Lower leg skin (tissue), 4 donors: ENCODE measurements at regions not wholly inside any gene's neighbourhood (a gene's known extent, or its start where the extent isn't known, plus 50 kb on each side); places are given as distances from the start of the nearest gene placed in this dataset.

ENCODE experiments used
- DNase-seq, 2 donors: peaks; one replicate each; pipeline ENCODE4 v3.0.0-alpha.2; 2019; ENCODE audit warnings: low spot score in 2 of 2
- H3K4me3 ChIP-seq: fragments of 200-600 bp; sonication (generic); 2 replicates; pipeline ENCODE4 v1.5.1; 2017; ENCODE audit warnings: mild to moderate bottlenecking, low read depth; ENCODE audit not compliant: poor library complexity, severe bottlenecking
- CTCF ChIP-seq, 3 donors: fragments of 450-650 bp; IDR thresholded peaks; one replicate each; pipeline ENCODE4 v1.5.1; 2016; ENCODE audit warnings: antibody characterized with exemption in 3 of 3, mild to moderate bottlenecking in 3 of 3, moderate library complexity in 2 of 3
- POLR2A ChIP-seq, 2 donors: fragments of 450-650 bp; IDR thresholded peaks; one replicate each; pipeline ENCODE4 v1.6.1; 2016 to 2017; ENCODE audit warnings: antibody characterized with exemption in 2 of 2, mild to moderate bottlenecking in 1 of 2, moderate library complexity in 1 of 2
- WGBS, 2 donors: methylation state at CpG; one replicate each; pipeline ENCODE4 v1.1.5; 2018; 5-methylcytosine and 5-hydroxymethylcytosine counted together
- intact Hi-C: fragments of 100-400 bp; cut with DNase I; formaldehyde crosslinking; loops from one replicate; pipeline ENCODE4 v1.15.0; 2023; ENCODE audit warnings: low total_unique reads

- no peak for DNase-seq
- no peak overlapping the region for H3K4me3 ChIP-seq
- 61 to 64% methylated on average over 3 of the region's 3 CpGs for WGBS, 2 donors
- no peak for TF ChIP-seq POLR2A (IDR thresholded peaks at IDR 0.05)
- no peak for TF ChIP-seq CTCF (IDR thresholded peaks at IDR 0.05)
- intact Hi-C loops, result no loop called here
Measured at GRCh38 chr12:19846574-19846973, 407.3 kb downstream of the AEBP2 start.

DNA sequence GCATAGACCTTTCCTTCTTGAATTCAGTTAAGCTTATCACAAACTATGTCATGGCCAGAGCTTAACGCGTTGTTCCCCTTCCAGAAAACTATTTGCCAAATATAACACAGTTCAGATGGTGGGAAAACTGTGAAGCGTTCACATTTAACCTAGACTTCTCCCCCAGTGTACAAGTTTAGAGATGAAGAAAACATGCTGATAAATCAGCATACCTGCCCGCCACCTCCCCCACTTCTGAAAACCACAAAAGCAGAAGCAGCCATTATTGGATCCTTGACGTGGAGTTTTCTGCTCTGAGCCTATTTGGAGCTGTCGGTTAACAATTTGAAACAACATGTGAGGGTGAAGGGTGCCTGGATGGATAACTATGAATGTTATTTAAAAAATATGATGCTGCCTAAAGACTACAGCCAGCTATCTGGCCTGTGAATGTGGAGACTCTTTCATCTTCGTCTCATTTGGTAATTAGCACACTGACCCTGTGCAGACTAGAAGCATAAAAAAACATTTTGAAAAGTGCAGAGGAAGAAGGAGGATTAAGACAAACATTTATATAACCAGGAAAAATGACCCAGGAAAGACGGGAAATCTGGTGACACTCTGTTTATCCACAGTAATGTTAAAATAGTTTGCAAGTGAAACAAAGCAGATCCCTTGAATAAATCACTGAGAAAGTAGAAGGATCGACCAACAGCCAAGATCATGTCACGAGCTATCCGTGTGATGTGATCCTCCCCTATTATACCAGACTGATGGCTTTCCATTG, 408.2 kb downstream of the AEBP2 start:
- TF ChIP-seq CTCF (IDR thresholded peaks at IDR 0.05) (no peak), POLR2A (IDR thresholded peaks at IDR 0.05) (no peak)
- intact Hi-C loops, result no loop called here
- WGBS, 2 donors, result 56 to 61% methylated on average over 11 of the region's 11 CpGs
- no peak overlapping the region for H3K4me3 ChIP-seq
- DNase-seq, result no peak

DNA sequence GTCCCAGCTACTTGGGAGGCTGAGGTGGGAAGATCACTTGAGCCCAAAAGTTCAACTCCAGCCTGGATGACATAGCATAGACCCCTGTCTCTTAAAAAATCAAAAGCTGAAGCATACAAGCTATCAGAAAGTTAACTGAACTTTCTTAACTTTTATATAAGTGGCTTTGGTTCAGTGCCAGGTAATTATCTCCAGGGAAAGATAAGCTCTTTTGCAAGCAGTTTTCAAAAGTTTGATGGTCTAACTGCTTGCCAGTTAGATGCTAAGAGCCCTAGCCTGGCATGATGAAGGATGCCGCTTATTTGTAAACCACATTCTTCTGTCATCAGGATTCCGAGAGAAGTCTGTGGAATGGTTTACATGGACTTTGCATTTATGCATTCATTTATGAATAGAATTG, 409.1 kb downstream of the AEBP2 start:
- intact Hi-C loops, result no loop called here
- WGBS, 2 donors, result 86 to 92% methylated on average over 2 of the region's 2 CpGs

GRCh38 chr12:19849208-19849607, 409.9 kb downstream of the AEBP2 start:
- no peak for DNase-seq
- H3K4me3 ChIP-seq, result no peak overlapping the region
- WGBS, 2 donors, result 89 to 95% methylated on average over 2 of the region's 2 CpGs
- intact Hi-C loops, result no loop called here
- TF ChIP-seq CTCF (IDR thresholded peaks at IDR 0.05), result no peak
- no peak for TF ChIP-seq POLR2A (IDR thresholded peaks at IDR 0.05)

More for the DNA sequence above, 409.1 kb downstream of the AEBP2 start:
- TF ChIP-seq CTCF (IDR thresholded peaks at IDR 0.05) (no peak), POLR2A (IDR thresholded peaks at IDR 0.05) (no peak)
- DNase-seq, result no peak
- H3K4me3 ChIP-seq, result no peak overlapping the region

DNA sequence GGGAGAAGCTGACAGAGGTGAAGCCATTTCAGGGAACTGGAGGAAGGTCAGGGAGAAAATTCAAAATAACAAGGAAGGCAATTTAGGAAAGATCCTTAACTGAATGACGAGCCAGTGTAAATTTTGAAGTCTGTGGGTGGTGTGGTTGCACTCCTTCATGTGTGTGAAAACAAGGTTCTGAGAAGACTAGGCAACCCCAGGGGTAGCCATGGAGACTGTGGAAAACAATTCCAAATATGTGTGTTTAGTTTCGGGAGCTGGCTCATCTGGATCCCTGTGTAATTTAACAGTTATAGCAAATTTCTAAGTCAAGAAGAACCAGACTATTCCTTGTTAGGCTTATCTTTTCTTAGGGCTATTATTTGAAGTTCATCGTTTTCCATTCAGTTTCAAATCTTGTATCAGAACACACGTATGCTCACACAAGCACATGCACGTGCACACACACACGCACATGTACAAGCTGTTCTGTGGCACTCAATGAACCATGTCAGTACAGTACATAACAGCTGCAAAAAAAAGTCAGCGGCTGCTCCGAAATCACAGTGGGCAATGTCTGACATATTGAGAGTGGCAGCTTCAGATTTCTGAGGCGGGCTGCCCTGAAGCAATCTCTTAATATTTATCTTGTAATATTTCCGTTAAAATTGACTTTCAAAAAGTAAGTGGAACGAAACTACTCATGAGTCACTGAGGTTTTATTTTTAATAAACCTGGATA, 411.2 kb downstream of the AEBP2 start:
- 49 to 58% methylated on average over 11 of the region's 11 CpGs for WGBS, 2 donors
- H3K4me3 ChIP-seq, result no peak overlapping the region
- TF ChIP-seq POLR2A (IDR thresholded peaks at IDR 0.05), result no peak
- TF ChIP-seq CTCF (IDR thresholded peaks at IDR 0.05), result no peak
- intact Hi-C loops, result no loop called here
- DNase-seq, result no peak
